ENCODE measurements at regions not wholly inside any gene's neighbourhood (a gene's known extent, or its start where the extent isn't known, plus 50 kb on each side); places are given as distances from the start of the nearest gene placed in this dataset.
"Not testable (repeated sequence)": the region's sequence is repeated elsewhere in the genome, so short reads cannot be mapped to it uniquely, and the experiment has no call there.

DNA sequence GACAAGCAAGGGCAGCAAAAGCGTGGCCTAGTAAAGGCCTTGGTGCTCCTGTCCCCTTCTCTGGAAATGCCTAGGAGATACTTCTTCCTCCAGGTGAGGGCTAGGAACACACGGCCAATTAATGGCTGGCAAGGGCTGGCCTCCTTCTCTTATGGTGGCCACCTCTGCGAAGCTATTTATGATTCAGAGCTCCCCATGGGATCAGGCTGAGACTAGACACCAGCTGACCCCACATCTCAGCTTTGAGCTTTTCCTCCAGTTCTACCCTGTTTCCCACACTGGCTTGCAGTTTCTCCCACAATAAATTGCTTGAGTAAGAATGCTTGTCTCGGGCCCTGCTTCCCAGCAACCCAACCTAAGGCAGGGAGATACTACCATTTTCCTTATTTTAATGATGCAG is 53.7 kb downstream of the CAMK2N1 start:
- no peak for DNase-seq (ENCODE audit: low read depth)

DNA sequence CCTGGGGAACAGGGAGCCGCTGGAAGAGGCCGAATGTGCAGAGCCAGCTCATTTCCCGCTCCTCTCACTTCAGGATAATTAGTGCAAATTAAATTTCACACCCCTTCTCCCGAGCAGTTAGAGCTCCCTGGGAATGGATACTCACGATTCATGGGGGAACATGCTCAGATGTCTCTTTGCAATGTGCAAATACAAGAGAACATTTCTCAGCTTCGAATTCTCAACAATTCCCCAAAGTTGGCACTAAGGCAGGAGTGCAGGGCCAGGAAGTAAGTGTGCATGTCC is 54.9 kb downstream of the CAMK2N1 start:
- DNase-seq (ENCODE audit: low read depth): no peak

DNA sequence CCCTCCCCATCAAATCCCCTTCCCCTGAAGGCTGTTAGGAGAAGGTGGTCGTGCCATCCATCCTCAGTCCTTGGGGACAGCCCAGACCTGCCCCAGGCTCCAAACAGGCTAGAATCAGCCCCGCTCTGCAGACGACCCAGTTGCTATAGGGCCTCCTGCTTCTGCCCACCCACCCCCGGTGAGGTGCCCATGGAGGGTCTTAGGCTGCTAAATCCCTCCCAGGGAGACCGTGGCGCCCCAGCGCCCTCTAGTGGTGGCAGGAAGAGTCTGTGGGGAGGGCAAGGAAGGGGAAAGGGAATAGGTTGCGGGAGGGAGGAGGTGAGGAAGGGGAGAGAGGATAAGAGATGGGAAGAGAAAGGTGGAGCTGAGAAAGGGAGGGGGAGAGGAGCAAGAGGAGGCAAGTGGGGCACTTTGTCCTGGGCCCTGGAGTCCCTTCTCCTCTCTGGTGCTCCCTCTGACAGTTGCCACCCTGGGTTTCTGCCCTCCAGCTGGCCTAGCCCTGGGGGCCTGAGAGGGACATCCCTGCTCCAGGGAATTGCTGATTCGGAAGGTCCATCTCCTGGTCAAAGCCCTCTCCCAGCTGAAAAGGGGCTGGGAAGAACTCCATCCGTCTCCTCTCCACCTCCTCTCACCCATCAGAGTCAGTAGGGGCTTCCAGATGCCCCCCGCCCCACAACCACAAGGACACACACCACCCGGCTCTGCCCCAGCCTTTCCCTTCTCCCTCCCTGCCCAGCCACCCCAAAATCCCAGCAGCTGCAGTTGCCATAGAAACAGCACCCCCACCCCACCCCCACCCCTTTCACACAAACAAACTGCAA is 55.4 kb downstream of the CAMK2N1 start:
- peak; percentile 13 for DNase-seq (ENCODE audit: low read depth)

DNA sequence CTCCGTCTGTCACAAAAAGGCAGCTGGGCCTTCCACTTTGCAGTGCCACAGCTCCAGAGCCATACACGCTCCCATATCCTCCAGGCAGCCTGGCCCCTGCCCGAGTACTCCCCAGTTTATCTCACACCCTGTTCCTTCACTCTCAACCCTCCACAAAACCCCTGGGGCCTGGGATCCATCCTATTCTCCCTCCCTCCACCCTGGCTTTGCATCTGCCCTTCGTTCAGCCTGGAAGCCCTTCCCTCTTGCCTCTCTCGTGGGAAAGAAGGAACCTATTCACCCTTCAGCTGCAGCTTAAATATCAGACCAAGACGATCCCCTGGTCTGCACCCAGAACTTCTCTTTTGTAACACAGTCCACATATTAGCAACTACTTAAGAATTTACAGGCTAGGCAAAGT is 56.7 kb downstream of the CAMK2N1 start:
- DNase-seq (ENCODE audit: low read depth): no peak

- DNase-seq (ENCODE audit: low read depth): no peak
Measured at GRCh38 chr1:20428841-20429240, 57.2 kb downstream of the CAMK2N1 start.

DNA sequence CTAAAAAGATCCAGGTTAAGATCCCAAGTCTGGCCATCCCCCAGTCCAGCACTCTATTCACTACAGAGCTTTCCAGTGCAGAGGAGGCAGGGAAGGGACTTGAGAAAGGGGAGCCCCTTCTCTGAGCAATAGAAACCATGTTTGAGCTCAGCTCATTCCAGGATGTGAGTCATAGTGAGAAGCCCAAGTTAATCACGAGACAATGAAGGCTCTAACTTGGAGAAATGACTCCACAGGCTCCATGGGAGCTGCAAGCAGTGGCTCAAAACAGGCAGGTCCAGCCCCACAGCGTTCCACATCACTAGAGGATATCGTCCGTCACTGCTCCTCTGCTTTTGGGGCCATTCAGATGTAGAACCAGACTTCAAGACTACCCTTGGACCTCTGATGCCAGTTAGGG is 59.1 kb downstream of the CAMK2N1 start:
- no peak for DNase-seq (ENCODE audit: low read depth)

GRCh38 chr1:20426371-20426770 is 59.6 kb downstream of the CAMK2N1 start:
- DNase-seq (ENCODE audit: low read depth): no peak

DNA sequence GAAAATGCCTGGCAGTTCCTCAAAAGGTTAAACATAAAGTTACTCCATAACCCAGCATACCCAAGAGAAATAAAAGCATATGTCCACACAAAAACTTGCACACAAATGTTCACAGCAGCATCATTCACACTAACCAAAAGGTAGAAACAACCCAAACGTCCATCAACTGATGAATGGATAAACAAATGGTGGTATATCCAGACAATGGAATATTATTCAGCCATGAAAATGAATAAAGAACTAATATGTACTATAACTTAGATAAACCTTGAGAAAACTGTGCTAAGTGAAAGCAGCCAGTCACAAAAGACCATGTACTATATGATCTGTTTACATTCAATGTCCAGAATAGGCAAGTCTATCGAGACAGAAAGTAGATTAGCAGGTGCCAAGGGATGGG is 60.4 kb downstream of the CAMK2N1 start:
- no peak for DNase-seq (ENCODE audit: low read depth)

GRCh38 chr1:20423169-20423795 is 62.7 kb downstream of the CAMK2N1 start:
- DNase-seq (ENCODE audit: low read depth): no peak

GRCh38 chr1:20421441-20421840 is 64.6 kb downstream of the CAMK2N1 start:
- no peak for DNase-seq (ENCODE audit: low read depth)

GRCh38 chr1:20417581-20417980 is 68.4 kb downstream of the CAMK2N1 start:
- no peak for DNase-seq (ENCODE audit: low read depth)

- no peak for DNase-seq (ENCODE audit: low read depth)
Measured at GRCh38 chr1:20416706-20417105, 69.3 kb downstream of the CAMK2N1 start.

GRCh38 chr1:20413776-20414140 is 72.3 kb downstream of the CAMK2N1 start:
- DNase-seq (ENCODE audit: low read depth): no peak

DNA sequence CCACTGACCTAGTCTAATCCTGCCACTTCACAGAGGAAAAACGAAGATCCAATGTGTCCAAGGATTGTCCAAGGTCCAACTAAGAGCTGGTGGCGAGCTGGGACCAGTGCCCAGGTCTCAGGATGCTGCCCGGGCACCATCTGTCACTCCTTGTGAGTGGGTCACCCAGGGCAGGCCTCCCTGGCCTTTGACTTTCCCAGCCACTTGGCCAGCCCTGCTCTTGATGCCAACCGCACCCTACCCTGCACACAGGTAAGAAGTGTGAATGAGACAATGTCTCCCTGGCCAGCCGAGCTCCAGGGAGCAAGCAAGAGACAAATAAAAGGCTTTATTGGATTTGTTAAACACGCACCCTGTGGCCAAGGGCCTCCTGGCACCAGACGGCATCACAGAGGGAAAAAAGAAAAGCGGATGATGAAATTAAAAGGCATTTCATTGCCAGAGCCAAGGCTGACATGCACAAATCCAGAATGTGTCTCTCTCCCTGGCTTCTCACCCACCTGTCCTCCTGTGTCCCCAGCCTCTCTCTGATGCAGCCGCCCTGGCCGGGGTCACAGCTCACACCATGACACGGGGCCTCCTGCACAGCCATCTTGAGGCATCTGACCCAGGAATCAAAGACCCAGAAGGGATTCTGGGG is 72.8 kb downstream of the CAMK2N1 start:
- DNase-seq (ENCODE audit: low read depth): no peak

- DNase-seq (ENCODE audit: low read depth): no peak
Measured at GRCh38 chr1:20411196-20411980, 74.6 kb downstream of the CAMK2N1 start.

- no peak for DNase-seq (ENCODE audit: low read depth)
Measured at GRCh38 chr1:20410503-20410902, 75.5 kb downstream of the CAMK2N1 start.

GRCh38 chr1:20409971-20410370 is 76.0 kb downstream of the CAMK2N1 start:
- no peak for DNase-seq (ENCODE audit: low read depth)

- DNase-seq (ENCODE audit: low read depth): no peak
Measured at GRCh38 chr1:20409012-20409411, 77.0 kb downstream of the CAMK2N1 start.

DNA sequence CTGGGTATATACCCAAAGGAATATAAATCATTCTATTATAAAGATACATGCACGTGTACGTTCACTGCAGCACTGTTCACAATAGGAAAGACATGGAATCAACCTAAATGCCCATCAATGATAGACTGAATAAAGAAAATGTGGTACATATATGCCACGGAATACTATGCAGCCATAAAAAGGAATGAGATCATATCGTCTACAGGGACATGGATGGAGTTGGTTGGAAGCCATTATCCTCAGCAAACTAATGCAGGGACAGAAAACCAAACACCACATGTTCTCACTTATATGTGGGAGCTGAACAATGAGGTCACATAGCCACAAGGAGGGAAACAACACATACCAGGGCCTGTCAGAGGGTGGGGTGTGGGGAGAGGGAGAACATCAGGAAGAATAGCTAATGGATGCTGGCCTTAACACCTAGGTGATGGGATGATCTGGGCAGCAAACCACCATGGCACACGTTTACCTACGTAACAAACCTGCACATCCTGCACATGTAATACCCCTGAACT is 77.8 kb downstream of the CAMK2N1 start:
- not testable (repeated sequence) for DNase-seq (ENCODE audit: low read depth)

DNA sequence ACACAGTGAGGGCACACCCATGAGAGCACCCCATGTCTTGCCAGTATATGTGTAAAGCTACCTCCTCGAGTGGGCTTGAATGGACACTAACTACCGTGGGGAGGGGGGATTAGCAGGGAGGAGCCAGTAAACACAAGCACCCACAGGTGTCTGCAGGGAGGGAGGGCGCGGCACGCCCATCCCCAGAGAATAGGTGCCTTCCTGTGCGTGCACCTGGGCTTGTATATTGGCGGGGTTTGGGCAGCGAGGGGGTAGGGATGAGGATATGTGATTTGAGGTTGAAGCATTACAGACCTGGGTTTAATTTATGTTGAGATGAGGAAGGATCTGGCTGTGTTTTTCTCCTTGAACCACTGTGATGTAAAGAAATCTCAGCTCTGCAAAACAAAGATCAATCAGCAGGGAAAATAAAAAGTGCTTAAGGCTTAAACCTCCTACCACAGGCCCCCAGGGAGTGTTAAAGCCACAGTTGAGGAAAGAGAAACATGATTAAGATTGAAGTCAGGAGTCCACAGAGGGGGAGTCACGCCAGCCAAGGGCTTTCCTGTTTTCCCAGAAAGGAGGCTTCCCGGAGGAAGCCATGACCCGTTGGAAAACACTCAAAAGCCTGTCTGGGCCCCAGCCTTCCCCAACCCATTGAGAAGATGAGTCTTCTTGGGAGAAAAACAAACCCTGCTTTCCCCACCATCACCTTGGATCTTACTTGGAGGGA is 80.0 kb downstream of the CAMK2N1 start:
- no peak for DNase-seq (ENCODE audit: low read depth)

GRCh38 chr1:20405051-20405754 is 80.8 kb downstream of the CAMK2N1 start:
- no peak for DNase-seq (ENCODE audit: low read depth)

Data from stimulated activated CD4-positive, alpha-beta T cell treated with anti-CD3 and anti-CD28 coated beads, Interleukin-2, amount 100 ng/mL, for 4 hours (primary cell).